ENCODE measurements at regions not wholly inside any gene's neighbourhood (a gene's known extent, or its start where the extent isn't known, plus 50 kb on each side); places are given as distances from the start of the nearest gene placed in this dataset.

- Mint-ChIP-seq H3K9me3 (no peaks in the 10 kb centered on the region; the same call in 1 of the 2 replicates), H3K4me1 (peaks cover 11% of the 10 kb centered on the region; the same call in 1 of the 2 replicates), H3K27ac (no peak overlapping the region), H3K36me3 (no peaks in the 10 kb centered on the region), H3K4me3 (no peak overlapping the region), H3K27me3 (ENCODE audit: low read depth) (peaks cover 2% of the 10 kb centered on the region; the same call in 1 of the 2 replicates)
- CTCF ChIA-PET, result no interaction called here
- DNase-seq (ENCODE audit: low spot score) (no peak), ATAC-seq (no peak; the same call in 1 of the 2 replicates)
- TF ChIP-seq PREB (CRISPR knock-in tag; IDR thresholded peaks at IDR 0.05; ENCODE audit: borderline replicate concordance), result no peak
- TF ChIP-seq TEAD1 (CRISPR knock-in tag; IDR thresholded peaks at IDR 0.05), result no peak
- no peak for TF ChIP-seq ZNF138 (CRISPR knock-in tag; conservative IDR thresholded peaks at IDR 0.05)
- no peak for TF ChIP-seq PRDM15 (CRISPR knock-in tag; IDR thresholded peaks at IDR 0.05)
- no peak for TF ChIP-seq EMX1 (CRISPR knock-in tag; IDR thresholded peaks at IDR 0.05)
- no peak for TF ChIP-seq CTCF (IDR thresholded peaks at IDR 0.05)
- no peak for TF ChIP-seq IRF2 (CRISPR knock-in tag; IDR thresholded peaks at IDR 0.05; ENCODE audit: borderline replicate concordance, low read depth)
- no peak for TF ChIP-seq ZNF423 (CRISPR knock-in tag; IDR thresholded peaks at IDR 0.05)
- TF ChIP-seq AFF4 (CRISPR knock-in tag; IDR thresholded peaks at IDR 0.05; ENCODE audit: borderline replicate concordance), result no peak
- no peak for TF ChIP-seq SMAD3 (CRISPR knock-in tag; IDR thresholded peaks at IDR 0.05; ENCODE audit: borderline replicate concordance)
- TF ChIP-seq ZNF532 (CRISPR knock-in tag; IDR thresholded peaks at IDR 0.05; ENCODE audit: borderline replicate concordance), result no peak
- no peak for TF ChIP-seq MLX (CRISPR knock-in tag; IDR thresholded peaks at IDR 0.05)
- no peak for TF ChIP-seq ZNF281 (CRISPR knock-in tag; IDR thresholded peaks at IDR 0.05)
- TF ChIP-seq JUN (CRISPR knock-in tag; IDR thresholded peaks at IDR 0.05), result no peak
- no peak for TF ChIP-seq HMGA2 (CRISPR knock-in tag; IDR thresholded peaks at IDR 0.05)
- no peak for TF ChIP-seq FOXK1 (CRISPR knock-in tag; IDR thresholded peaks at IDR 0.05)
- POLR2A ChIA-PET, result no interaction called here
Measured at GRCh38 chr2:23299476-23300195, 85.3 kb upstream of the KLHL29 start.

Measured in WTC11 (cell line).